PC-3 (cell line): ENCODE measurements at regions not wholly inside any gene's neighbourhood (a gene's known extent, or its start where the extent isn't known, plus 50 kb on each side); places are given as distances from the start of the nearest gene placed in this dataset.

Experiments
- ATAC-seq: fragments of 200-7000 bp; cut with Tn5 transposase; 2 replicates; pipeline ENCODE4 v1.9.1; 2020; ENCODE audit warnings: mild to moderate bottlenecking, moderate library complexity
- BruUV-seq: library from RNA; stranded (reverse); fragments of 400-500 nt; replicated peaks from 2 replicates; lab custom pipeline; 2021; lab: Mats Ljungman, UMichigan
- CTCF ChIA-PET: fragments of 300-600 bp; sonication (Branson Sonifier 250); formaldehyde crosslinking; loops from one replicate; lab custom pipeline; 2022; ENCODE audit warnings: antibody characterized with exemption; lab: Charles Lee
- POLR2A ChIA-PET: fragments of 300-600 bp; sonication (Branson Sonifier 250); formaldehyde crosslinking; loops from one replicate; lab custom pipeline; 2022; ENCODE audit warnings: antibody characterized with exemption; ENCODE audit not compliant: unreplicated experiment; lab: Charles Lee
- DNase-seq: peaks from one replicate; pipeline ENCODE4 v3.0.0-alpha.2; 2015
- H2AFZ ChIP-seq: fragments of 300-600 bp; sonication (generic); 2 replicates; pipeline ENCODE4 v1.6.0; 2016; ENCODE audit warnings: antibody characterized with exemption, low read length
- H3F3A ChIP-seq: fragments of 300-600 bp; sonication (generic); one replicate; pipeline ENCODE4 v1.6.0; 2017; ENCODE audit warnings: antibody characterized with exemption, low read length, control low read depth, mild to moderate bottlenecking; ENCODE audit not compliant: unreplicated experiment
- H3K27ac ChIP-seq: fragments of 300-600 bp; sonication (generic); 2 replicates; pipeline ENCODE4 v1.5.1; 2016; ENCODE audit warnings: mild to moderate bottlenecking, low read length
- H3K27me3 ChIP-seq: fragments of 300-600 bp; sonication (generic); 2 replicates; pipeline ENCODE4 v1.6.1; 2016; ENCODE audit warnings: low read length, mixed read lengths
- H3K36me3 ChIP-seq: fragments of 300-600 bp; sonication (generic); 2 replicates; pipeline ENCODE4 v1.6.1; 2016; ENCODE audit warnings: low read depth, mixed run types, low read length, mixed read lengths
- H3K4me1 ChIP-seq: fragments of 300-600 bp; sonication (generic); 2 replicates; pipeline ENCODE4 v1.5.1; 2016; ENCODE audit warnings: low read length; ENCODE audit not compliant: insufficient read depth
- H3K4me2 ChIP-seq: fragments of 300-600 bp; sonication (generic); 2 replicates; pipeline ENCODE4 v1.6.0; 2016; ENCODE audit warnings: low read length
- H3K4me3 ChIP-seq: fragments of 300-600 bp; sonication (generic); 2 replicates; pipeline ENCODE4 v1.5.1; 2016; ENCODE audit warnings: mild to moderate bottlenecking, low read length, mixed read lengths
- H3K79me2 ChIP-seq: fragments of 300-600 bp; sonication (generic); 2 replicates; pipeline ENCODE4 v1.6.1; 2017; ENCODE audit warnings: low read length, mixed read lengths
- H3K9ac ChIP-seq: fragments of 300-600 bp; sonication (generic); 2 replicates; pipeline ENCODE4 v1.6.0; 2016; ENCODE audit warnings: mild to moderate bottlenecking, low read length
- H3K9me2 ChIP-seq: fragments of 300-600 bp; sonication (generic); replicated peaks from 2 replicates; pipeline ENCODE4 v1.6.1; 2016; ENCODE audit warnings: mixed run types, low read length, mixed read lengths
- H3K9me3 ChIP-seq: fragments of 300-600 bp; sonication (generic); 2 replicates; pipeline ENCODE4 v1.6.1; 2016; ENCODE audit warnings: low read length, mixed read lengths
- H4K20me1 ChIP-seq: fragments of 300-600 bp; sonication (generic); 2 replicates; pipeline ENCODE4 v1.6.1; 2016; ENCODE audit warnings: low read length, mixed read lengths
- EZH2 ChIP-seq: fragments of 300-600 bp; sonication (generic); IDR thresholded peaks from one replicate; pipeline ENCODE4 v1.6.1; 2017; ENCODE audit warnings: antibody characterized with exemption, mild to moderate bottlenecking, low read length; ENCODE audit not compliant: unreplicated experiment
- EZH2phosphoT487 ChIP-seq: fragments of 300-600 bp; sonication (generic); IDR thresholded peaks from 2 replicates; pipeline ENCODE4 v1.6.1; 2018; ENCODE audit warnings: mild to moderate bottlenecking, antibody characterized with exemption, low read length, borderline replicate concordance
- intact Hi-C: fragments of 100-400 bp; cut with micrococcal nuclease; formaldehyde crosslinking; loops from 2 replicates; pipeline ENCODE4 v1.9.0; 2023
- TF ChIP-seq, protein P1 (sequence below): fragments of 300-600 bp; sonication (generic); conservative IDR thresholded peaks from 2 replicates; pipeline ENCODE4 v1.5.1; 2017; ENCODE audit warnings: antibody characterized with exemption, low read depth, mild to moderate bottlenecking, low read length

DNA sequence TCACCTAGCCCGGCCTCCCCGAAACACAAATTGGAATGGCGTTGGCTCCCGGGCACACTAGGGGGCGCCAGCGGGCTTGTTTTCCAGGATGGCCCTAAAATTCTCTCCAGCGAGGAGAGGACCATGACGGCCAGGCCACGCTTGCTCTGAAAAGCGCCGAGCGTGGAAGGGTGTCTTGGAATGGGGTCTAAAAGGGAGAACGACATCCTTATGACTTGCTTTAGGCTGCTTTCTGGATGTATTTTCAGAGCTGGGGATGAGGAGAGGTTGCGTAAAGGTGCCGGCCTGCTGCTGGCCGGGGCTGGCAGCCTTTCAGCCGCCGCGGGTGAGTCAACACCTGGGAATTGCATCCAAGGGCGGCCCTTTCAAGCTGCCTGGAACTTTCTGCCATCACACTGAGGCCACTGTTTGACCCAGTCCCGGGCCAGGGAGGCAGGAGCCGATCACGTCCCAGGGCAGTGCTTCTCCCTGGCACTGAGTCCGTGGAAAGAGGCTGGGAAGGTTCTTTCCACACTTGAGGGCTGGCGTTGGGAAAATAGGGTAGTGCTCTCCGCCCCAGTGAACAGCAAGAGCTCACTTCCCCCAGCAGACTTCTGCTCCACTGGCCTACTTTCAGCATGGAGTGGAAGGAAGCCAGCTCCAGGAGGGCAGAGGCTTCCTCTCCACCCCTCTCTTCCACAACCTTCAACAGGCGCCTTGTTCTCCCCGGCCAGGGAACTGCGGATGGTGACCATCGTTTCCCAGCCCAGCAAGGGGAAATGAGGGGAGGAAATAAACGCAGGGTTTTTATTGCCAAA, 216.2 kb downstream of the TTC8 start:
- no peak for TF ChIP-seq EZH2
- TF ChIP-seq, protein P1, sequence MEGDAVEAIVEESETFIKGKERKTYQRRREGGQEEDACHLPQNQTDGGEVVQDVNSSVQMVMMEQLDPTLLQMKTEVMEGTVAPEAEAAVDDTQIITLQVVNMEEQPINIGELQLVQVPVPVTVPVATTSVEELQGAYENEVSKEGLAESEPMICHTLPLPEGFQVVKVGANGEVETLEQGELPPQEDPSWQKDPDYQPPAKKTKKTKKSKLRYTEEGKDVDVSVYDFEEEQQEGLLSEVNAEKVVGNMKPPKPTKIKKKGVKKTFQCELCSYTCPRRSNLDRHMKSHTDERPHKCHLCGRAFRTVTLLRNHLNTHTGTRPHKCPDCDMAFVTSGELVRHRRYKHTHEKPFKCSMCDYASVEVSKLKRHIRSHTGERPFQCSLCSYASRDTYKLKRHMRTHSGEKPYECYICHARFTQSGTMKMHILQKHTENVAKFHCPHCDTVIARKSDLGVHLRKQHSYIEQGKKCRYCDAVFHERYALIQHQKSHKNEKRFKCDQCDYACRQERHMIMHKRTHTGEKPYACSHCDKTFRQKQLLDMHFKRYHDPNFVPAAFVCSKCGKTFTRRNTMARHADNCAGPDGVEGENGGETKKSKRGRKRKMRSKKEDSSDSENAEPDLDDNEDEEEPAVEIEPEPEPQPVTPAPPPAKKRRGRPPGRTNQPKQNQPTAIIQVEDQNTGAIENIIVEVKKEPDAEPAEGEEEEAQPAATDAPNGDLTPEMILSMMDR, result peak; percentile 98
- Histone ChIP-seq H3F3A (no peaks in the 10 kb centered on the region), H3K36me3 (no peaks in the 10 kb centered on the region), H3K9me3 (no peaks in the 10 kb centered on the region), H3K4me1 (peaks cover 23% of the 10 kb centered on the region), H3K9ac (peak overlapping the region; percentile 68), H4K20me1 (no peaks in the 10 kb centered on the region), H2AFZ (peak overlapping the region; percentile 82), H3K4me2 (peak overlapping the region; percentile 86), H3K4me3 (peak overlapping the region; percentile 66), H3K27ac (peak overlapping the region; percentile 94), H3K27me3 (no peaks in the 10 kb centered on the region), H3K79me2 (no peaks in the 10 kb centered on the region), H3K9me2 (no peaks in the 10 kb centered on the region)
- ChIA-PET CTCF (interaction anchor here (0.5 to 1.1 kb wide), 9 partner anchors 40 to 896 kb away, joined by 3 to 16 read pairs (median 3); no protein-coding TSS in a partner anchor), POLR2A (interaction anchor here (0.5 to 0.6 kb wide), 3 partner anchors 8 to 345 kb away, joined by 3 to 5 read pairs (median 3); no protein-coding TSS in a partner anchor)
- ATAC-seq (peak; percentile 91), DNase-seq (peak; percentile 90)
- intact Hi-C loops, result loop anchor here (1.0 to 5.0 kb wide), 10 partner anchors 96 to 875 kb away; partner anchors contain the start of gene FOXN3
- no TSS peak for BruUV-seq

DNA sequence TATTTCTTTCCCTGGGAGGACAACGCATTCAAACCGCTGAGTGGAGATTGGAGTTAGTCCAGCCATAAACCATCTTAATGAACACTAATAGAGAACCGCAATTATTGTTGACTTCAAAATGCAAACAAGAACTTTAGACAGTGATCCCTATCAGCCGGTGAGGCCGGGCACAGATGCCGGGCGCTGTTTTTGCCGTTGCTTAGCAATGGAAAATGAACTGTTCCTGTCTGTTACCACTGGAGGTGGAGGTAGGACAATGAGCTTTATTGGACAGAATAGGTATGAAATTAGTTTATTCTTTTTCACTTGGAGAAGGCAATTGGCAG, 216.8 kb downstream of the TTC8 start:
- BruUV-seq, result no TSS peak
- POLR2A ChIA-PET, result interaction anchor here (0.5 to 0.6 kb wide), 2 partner anchors 261 to 875 kb away, joined by 5 read pairs; no protein-coding TSS in a partner anchor

DNA sequence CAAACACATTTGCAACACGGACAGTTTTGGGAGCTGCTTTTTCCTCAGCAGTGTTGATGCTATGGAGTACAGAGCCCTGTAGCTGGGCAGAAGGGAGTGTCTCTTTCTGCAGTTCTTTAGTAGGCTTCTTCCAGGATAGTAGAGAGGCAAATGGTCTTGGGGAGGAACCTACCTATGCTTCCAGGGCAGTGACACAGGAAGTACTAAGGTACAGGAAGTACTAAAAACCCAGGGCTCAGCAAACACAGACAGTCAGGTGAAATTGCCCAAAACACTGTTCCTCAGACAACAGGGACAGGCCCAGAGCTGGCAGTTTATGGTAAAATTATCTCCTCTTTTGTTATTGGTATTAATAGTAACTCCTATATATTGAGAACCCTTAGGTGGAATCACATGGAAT, 217.6 kb downstream of the TTC8 start:
- Histone ChIP-seq H3K9me2 (no peaks in the 10 kb centered on the region), H3K79me2 (no peaks in the 10 kb centered on the region), H2AFZ (peak overlapping the region; percentile 36), H3K4me1 (peaks cover 23% of the 10 kb centered on the region), H3K4me3 (peak overlapping the region; percentile 66; the same call in 1 of the 2 replicates), H3K36me3 (no peaks in the 10 kb centered on the region), H3K4me2 (peak overlapping the region; percentile 86), H3K27me3 (no peaks in the 10 kb centered on the region), H3K27ac (peak overlapping the region; percentile 94; the same call in 1 of the 2 replicates), H3F3A (no peaks in the 10 kb centered on the region), H3K9me3 (no peaks in the 10 kb centered on the region), H3K9ac (no peak overlapping the region), H4K20me1 (no peaks in the 10 kb centered on the region)
- DNase-seq, result no peak
- CTCF ChIA-PET, result interaction anchor here (0.6 kb wide), 1 partner anchor 486 kb away, joined by 6 read pairs; no protein-coding TSS in a partner anchor
- no peak for ATAC-seq
- TF ChIP-seq, protein P1, result no peak
- TF ChIP-seq EZH2, result no peak
- TF ChIP-seq EZH2phosphoT487, result no peak
- BruUV-seq, result no TSS peak
- POLR2A ChIA-PET, result interaction anchor here (0.6 kb wide), 1 partner anchor 95 kb away, joined by 4 read pairs; no protein-coding TSS in a partner anchor
- intact Hi-C loops, result loop anchor here (5.0 kb wide), 1 partner anchor 465 kb away; no protein-coding TSS in a partner anchor

More for the DNA sequence above, 216.8 kb downstream of the TTC8 start:
- intact Hi-C loops, result loop anchor here (1.0 to 5.0 kb wide), 5 partner anchors 96 to 466 kb away; partner anchors contain the start of gene FOXN3
- peak; percentile 78 for DNase-seq
- TF ChIP-seq EZH2phosphoT487, result no peak
- Histone ChIP-seq H3K4me3 (peak overlapping the region; percentile 66), H3K79me2 (no peaks in the 10 kb centered on the region), H3K36me3 (no peaks in the 10 kb centered on the region), H3K9ac (peak overlapping the region; percentile 68), H2AFZ (peak overlapping the region; percentile 82), H3F3A (no peaks in the 10 kb centered on the region), H3K9me3 (no peaks in the 10 kb centered on the region), H3K4me1 (peaks cover 23% of the 10 kb centered on the region), H3K27me3 (no peaks in the 10 kb centered on the region), H3K9me2 (no peaks in the 10 kb centered on the region), H3K4me2 (peak overlapping the region; percentile 86), H3K27ac (peak overlapping the region; percentile 94), H4K20me1 (no peaks in the 10 kb centered on the region)
- ATAC-seq, result peak; percentile 73
- CTCF ChIA-PET, result interaction anchor here (0.5 to 1.1 kb wide), 8 partner anchors 40 to 895 kb away, joined by 3 to 16 read pairs (median 3); no protein-coding TSS in a partner anchor
